Astrocyte of the cerebellum (primary cell): ENCODE measurements at regions not wholly inside any gene's neighbourhood (a gene's known extent, or its start where the extent isn't known, plus 50 kb on each side); places are given as distances from the start of the nearest gene placed in this dataset.
A peak's percentile ranks its signal among the peaks of the same experiment; 100 is the strongest.
"Not testable (repeated sequence)": the region's sequence is repeated elsewhere in the genome, so short reads cannot be mapped to it uniquely, and the experiment has no call there.

Source experiments
- DNase-seq: peaks from one replicate; pipeline ENCODE4 v3.0.0-alpha.2; 2011; ENCODE audit warnings: low read depth
- H3K4me3 ChIP-seq: 2 replicates; pipeline ENCODE4 v1.5.1; 2011; ENCODE audit warnings: mild to moderate bottlenecking, low read depth, low read length, moderate library complexity
- in situ Hi-C: cut with HindIII; loops from 2 replicates; pipeline ENCODE4 v1.10.0; 2017; ENCODE audit warnings: low sequenced_read_pairs
- TF ChIP-seq, protein P1 (sequence below): IDR thresholded peaks from 2 replicates; pipeline ENCODE4 v1.5.1; 2012; ENCODE audit warnings: low read length, low read depth, moderate library complexity, mild to moderate bottlenecking; ENCODE audit errors: missing control alignments

DNA sequence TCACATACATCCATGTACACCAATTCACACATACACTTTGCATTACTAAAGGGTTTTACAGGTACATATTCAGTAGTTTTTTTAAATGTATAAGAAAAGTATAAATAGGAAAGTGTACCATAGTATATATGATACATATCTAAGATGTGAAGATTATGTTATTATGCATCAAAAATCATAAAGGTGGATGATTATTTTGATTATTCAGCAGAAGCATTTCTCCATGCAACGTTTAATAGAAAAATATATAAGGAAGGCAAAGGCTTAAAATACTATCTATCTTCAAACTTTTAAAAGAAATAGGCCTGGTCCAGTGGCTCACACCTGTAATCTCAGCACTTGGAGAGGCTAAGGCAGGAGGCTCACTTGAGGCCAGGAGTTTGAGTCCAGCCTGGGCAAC is 133.5 kb upstream of the KLF3 start:
- TF ChIP-seq, protein P1, sequence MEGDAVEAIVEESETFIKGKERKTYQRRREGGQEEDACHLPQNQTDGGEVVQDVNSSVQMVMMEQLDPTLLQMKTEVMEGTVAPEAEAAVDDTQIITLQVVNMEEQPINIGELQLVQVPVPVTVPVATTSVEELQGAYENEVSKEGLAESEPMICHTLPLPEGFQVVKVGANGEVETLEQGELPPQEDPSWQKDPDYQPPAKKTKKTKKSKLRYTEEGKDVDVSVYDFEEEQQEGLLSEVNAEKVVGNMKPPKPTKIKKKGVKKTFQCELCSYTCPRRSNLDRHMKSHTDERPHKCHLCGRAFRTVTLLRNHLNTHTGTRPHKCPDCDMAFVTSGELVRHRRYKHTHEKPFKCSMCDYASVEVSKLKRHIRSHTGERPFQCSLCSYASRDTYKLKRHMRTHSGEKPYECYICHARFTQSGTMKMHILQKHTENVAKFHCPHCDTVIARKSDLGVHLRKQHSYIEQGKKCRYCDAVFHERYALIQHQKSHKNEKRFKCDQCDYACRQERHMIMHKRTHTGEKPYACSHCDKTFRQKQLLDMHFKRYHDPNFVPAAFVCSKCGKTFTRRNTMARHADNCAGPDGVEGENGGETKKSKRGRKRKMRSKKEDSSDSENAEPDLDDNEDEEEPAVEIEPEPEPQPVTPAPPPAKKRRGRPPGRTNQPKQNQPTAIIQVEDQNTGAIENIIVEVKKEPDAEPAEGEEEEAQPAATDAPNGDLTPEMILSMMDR: no peak
- no peak for DNase-seq
- no peak overlapping the region for H3K4me3 ChIP-seq
- in situ Hi-C loops: no loop called here

DNA sequence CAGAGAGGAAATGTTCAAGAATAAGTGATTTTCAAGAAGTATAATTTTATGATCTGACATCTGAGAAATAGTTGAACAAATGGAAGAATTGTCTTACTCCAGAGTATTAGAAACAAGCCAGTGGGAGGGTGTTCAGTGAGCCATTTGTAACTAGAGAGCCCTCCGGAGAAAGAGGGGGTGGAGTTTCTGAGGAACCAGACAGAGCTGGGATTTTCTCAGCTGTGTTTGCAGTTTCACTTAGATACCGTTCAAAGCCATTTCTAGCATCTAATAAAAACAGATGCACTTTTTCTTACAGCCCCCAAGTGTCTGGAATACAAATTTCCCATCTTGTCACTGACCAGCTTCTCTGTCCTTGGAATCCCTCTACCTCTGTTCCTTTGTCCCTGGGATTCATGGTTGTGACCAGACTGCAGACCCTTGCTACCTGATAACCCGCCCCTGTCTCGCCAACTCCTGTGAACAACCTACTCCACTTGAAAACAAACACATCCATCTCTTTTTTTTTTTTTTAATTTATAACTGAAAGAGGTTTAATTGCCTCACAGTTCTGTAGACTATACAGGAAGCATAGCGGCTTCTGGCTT is 132.8 kb upstream of the KLF3 start:
- peak; percentile 4 for DNase-seq
- no peak overlapping the region for H3K4me3 ChIP-seq
- TF ChIP-seq, protein P1: no peak
- in situ Hi-C loops: no loop called here

DNA sequence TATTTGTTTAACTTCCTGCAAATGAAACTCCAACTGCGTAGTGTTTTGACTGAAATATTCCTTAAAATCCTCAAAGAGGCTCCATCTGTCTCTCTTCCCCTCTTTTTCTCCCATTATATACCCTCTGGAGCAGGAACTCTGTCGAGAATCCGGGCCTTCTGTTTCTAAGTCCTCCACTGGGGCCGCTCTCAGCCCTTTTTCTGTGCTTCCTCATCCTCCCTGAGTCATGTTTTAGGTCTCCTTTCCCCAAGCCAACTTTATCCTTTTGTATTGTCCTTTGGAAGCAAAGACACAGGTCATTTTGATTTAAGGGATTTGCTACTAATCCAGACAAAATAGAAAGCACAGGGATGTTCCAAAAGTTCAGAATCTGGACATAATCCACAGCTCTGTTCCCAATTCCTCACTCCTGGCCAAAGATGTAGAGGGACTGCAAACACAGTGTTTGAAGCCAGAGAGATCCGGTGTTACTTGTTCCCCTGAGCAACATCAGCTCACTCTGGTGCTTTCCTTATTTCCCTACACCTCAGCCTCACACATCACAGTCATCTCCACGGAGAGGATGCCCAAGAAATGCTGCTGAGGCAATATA is 131.0 kb upstream of the KLF3 start:
- TF ChIP-seq, protein P1: no peak
- in situ Hi-C loops: no loop called here
- H3K4me3 ChIP-seq: no peak overlapping the region
- no peak for DNase-seq

DNA sequence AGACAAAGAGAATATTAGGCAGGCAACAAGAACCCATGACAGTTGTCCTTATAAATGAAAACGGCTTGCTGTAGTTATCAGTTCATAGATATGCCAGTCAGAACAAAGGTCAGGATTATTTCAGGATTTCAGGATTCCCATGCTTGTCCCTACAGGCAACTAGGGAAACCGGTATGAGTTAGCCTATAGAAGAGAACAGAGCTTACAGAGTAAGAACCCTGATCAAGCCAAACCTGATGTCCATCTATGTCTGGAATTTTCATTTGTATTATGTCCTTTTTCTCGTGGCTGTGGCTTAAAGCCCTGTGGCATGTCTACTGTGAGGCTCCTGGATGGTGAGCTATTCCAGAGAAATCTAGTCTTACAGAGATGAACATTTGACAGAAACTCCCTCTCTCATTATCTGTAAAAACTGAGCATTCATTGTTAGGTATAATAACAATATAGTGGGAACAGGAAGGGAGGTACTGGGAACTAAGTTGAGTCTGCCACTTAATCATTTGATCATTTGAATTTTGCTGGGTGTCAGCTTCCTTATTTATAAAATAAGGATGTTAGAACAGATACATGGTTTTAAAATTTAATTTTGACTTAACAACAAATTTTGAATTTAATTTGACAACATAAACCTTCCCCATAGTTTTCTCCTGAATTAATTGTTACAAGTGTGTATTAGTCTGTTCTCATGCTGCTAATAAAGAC is 129.5 kb upstream of the KLF3 start:
- TF ChIP-seq, protein P1: no peak
- in situ Hi-C loops: no loop called here
- DNase-seq: no peak
- no peak overlapping the region for H3K4me3 ChIP-seq

DNA sequence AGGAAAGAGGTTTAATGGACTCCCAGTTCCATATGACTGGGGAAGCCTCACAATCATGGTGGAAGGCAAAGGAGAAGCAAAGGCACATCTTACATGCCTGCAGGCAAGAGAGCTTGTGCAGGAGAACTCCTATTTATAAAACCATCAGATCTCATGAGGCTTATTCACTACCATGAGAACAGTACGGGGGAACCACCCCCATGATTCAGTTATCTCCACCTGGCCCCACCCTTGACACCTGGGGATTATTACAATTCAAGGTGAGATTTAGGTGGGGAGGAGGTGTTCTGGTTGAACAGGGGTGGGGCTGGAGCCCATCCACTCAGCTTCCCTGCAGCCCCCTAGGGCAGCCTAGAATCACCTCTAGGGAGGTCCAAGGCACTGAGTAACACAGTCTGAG is 128.9 kb upstream of the KLF3 start:
- H3K4me3 ChIP-seq, DNase-seq, in situ Hi-C loops: not testable (repeated sequence)

DNA sequence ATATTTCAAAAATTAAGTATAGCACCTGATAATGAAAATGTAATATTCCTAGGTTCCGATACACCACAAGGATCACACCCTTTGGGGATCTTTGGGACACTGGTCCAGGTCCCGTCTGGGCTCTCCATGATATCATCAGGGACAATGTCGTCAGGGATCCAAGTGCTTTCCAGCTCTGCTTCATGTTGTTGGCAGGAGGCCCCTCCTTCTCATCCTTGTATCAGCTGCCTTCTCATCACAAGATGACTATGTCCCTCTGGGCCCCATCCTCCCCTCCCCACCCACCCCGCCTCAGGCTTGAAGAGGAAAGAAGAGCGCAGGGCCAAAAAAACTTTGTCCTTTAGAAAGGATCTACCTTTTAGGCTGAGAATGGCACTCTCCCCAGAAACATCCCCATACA is 128.3 kb upstream of the KLF3 start:
- in situ Hi-C loops: no loop called here
- no peak for DNase-seq
- no peak overlapping the region for H3K4me3 ChIP-seq
- TF ChIP-seq, protein P1: no peak

DNA sequence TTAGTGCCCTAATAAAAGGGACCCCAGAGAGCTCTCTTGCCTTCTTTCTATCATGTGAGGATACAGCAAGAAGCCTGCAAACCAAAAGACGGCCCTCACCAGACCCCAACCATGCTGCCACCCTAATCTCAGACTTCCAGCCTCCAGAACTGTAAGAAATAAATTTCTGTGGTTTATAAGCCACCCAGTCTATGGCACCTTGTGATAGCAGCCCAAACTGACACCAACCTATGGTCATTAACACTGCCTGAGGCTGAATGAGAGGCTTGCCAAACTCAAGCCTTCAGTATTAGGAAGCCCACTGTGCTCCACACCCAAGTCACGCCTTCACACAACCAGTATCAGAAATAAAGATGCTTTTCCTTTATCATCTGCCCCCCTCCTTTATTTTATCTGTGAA is 127.3 kb upstream of the KLF3 start:
- in situ Hi-C loops: no loop called here
- DNase-seq: no peak
- TF ChIP-seq, protein P1: no peak
- H3K4me3 ChIP-seq: no peak overlapping the region
